ENCODE measurements at regions not wholly inside any gene's neighbourhood (a gene's known extent, or its start where the extent isn't known, plus 50 kb on each side); places are given as distances from the start of the nearest gene placed in this dataset.

DNA sequence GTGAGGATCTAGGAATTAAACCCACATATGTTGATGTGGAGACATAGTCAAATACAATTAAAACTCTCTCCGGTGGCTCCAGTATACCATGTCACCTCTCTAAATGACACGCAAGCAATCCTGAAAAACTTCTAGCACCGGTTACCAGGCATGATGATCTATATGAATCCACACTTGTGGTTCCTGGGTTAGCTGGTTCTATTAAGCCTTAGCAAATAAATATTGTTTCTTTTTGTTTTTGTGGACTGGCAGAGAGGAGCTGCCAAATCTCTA, 104.8 kb downstream of the SEC61B start:
- DNase-seq (ENCODE audit: low read depth), result no peak

DNA sequence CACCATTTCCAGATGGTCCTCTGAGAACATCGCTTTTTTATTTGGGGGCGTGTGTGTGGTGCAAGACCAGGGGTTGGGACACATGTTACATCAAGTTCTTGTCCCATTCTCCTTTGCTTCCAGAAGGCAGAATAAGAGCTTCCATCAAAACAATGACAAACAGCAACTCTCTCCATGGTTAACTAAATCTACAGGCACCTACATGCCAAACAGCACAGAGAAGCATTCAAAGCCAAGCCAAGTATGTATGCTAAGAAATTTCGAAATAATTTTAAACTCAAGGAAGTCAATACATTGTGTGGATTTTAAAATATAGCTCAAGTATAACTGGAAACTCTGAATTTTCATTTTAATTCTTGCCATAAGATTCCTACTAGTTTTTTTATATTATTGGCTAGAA, 105.6 kb downstream of the SEC61B start:
- no peak for DNase-seq (ENCODE audit: low read depth)

DNA sequence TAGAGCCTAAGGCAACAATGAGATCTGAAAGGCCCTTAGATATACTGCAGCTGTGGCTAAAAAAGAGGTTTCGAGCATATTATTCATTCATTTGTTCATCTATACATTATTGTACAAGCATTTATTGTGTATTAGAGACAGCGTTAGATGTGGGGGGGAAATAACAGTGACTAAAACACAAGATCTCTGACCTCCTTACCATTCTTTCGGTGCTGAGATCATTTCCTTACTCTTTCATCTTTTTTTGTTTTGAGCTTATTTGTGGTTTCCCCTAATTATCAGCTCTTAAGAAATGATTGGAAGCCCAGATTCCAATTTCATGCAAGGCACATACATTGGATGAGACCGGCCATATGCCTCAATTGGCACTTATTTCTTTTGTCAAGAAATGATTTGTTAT, 113.2 kb downstream of the SEC61B start:
- DNase-seq (ENCODE audit: low read depth), result no peak

DNA sequence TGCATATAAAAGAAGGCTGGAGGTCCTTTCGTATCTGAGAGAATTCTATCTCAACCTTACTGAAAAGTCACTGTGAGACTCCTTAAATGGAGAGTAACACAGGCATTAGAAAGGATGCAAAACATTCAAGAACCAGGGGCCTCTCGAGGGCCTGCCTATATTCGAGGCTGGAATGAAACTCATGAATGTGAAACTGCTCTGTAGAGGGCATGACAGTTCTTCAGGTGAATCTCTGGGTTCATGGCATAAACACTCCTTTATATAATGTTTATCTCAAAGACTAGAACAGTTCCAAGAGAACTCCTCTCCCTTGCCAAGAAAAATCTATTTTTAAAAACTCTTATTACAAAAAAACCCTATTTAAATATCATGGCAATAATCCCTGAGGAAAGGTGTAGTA, 113.9 kb downstream of the SEC61B start:
- DNase-seq (ENCODE audit: low read depth), result no peak

DNA sequence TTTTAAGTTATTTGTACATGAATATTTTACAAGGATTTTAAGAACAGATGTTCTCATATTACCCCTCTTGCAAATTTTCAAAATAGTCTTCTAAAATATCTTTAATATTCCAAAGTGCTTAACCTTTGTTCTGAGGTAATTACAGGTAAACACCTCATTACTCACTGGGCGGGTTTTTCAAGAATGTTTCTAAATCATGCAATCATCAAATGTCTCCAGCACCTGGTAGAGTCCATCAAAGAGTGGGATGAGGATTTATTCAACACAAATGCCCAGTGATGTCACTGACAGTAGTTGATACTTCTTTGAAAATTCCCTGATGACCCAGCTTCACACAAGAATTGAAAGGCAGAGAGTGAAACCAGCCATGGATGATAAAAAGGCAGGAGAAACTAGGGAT, 114.4 kb downstream of the SEC61B start:
- DNase-seq (ENCODE audit: low read depth), result no peak

DNA sequence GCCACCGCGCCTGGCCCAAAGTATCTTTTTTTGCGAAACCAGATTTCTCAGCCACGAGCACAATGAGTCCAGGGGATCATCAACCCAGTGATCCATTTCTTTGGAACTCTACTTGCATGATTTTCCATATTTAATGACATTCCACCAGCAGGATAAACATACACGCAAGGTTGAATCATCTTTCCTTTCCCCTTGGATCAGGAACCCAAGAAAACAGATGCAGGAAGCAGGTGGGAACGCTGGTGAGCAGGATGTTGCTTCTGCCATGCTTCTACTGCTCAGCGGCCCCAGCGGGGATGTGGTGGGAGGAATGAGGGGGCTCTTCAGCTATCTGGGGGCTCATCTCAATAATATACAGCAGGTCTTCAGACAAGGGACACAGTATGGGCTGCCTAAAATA, 118.2 kb downstream of the SEC61B start:
- DNase-seq (ENCODE audit: low read depth), result no peak

DNA sequence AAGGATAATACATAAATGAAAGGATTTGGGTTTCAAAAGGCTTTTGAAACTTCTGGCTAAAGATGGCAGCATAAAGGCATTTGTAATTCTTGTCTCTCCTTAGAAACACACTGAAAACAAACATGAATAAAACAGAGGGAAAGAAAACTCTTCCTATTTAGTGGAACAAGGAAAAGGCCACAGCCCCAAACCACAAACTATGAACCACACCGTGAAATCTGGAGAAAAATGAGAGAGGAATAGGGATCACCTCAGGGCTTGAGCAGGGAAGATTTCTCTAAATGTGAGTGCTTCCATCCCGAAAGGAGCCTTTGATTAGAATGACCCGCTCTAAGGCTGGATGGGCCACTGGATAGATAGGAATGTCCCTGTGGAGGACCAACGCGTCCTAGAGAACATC, 119.6 kb downstream of the SEC61B start:
- DNase-seq (ENCODE audit: low read depth), result no peak

DNA sequence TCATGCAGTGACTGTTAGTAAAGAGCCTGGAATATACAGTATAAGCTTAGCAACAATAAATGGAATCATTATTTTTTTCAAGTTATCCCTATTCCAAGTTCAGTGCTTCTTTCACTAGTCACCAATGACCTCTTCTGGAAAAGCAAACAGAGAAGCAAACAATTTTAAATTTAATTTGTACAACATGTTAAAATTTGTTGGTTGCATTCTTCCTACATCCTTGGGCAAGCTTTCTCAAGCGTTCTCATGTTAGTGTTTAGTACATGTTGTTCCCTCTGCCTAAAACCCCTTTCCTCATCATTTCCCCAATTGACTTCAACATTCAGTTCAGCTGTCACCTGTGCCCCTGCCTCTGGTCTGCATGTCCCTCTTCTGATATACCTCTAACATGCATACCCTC, 123.4 kb downstream of the SEC61B start:
- DNase-seq (ENCODE audit: low read depth), result no peak

DNA sequence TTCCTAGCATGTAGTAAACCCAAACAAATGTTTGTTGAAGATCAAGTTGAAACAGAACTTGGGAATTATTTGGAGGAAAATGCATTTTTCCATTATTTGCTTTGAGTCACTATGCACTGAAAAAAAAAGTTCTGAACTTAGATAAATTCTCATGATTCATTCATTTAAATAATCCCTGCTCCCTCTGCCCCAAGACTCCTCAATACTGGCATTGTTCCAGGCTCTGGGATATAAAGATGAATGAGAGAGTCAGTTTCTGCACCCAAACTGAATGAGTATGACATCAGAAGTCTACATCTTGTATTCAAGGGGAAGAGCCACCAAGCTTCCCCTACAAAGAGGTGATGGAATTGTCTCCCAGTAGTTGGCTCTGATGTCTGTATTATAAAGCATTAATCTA, 123.9 kb downstream of the SEC61B start:
- DNase-seq (ENCODE audit: low read depth), result no peak

DNA sequence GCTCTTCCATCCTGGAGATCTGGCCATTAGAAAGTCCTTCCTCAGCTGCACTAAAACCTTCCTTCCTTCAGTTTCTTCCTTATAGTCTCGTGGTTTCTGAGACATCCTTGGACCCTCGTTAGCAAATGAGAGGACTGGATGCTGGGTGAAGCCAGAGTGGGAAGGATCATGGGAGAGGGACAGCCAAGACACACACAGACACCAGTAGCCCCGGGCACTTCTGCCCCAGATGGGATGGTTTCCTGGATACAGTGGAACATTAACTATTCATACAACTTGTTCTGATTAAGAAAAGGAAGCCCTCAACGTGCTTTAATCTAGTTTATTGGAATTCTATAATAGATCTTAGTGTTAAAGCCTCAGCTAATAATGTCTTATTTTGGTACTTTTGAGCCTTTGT, 125.5 kb downstream of the SEC61B start:
- DNase-seq (ENCODE audit: low read depth), result no peak

DNA sequence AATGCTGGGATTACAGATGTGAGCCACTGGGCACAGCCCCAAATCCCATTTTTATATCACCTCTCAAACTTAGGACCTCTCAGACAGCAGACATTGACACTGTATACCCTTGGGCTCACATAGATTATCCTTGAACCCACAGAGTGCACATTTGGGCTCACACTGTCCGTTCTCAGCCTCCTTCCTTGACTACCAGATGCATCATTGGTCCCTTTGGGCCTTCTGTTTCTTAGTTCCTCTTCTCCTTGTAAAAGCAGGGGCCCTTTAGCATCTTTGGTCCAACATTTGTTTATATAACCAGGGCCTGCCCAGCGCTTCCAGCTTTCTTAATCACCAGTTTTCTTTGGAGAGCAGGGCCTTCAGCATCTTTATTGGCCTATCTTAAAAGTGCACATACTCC, 126.2 kb downstream of the SEC61B start:
- DNase-seq (ENCODE audit: low read depth), result no peak

DNA sequence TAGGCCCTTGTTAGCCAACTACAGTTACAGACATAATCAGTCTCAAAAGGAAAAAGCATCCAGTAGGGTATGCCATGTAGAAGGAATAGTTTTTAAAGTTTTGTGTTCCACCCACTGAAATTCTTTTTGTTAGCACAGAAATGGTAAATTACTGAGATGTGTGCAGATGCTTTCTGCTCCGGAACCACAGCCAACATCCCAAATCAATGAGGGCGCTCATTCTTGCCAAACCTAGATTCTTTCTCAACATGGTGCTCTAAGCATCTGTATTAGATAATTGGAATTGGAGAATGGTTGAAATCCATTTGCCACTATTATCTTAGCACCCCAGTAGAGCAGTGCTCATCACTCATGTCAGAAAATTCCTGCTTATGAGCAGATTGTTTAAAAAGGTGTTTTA, 127.8 kb downstream of the SEC61B start:
- DNase-seq (ENCODE audit: low read depth), result no peak

DNA sequence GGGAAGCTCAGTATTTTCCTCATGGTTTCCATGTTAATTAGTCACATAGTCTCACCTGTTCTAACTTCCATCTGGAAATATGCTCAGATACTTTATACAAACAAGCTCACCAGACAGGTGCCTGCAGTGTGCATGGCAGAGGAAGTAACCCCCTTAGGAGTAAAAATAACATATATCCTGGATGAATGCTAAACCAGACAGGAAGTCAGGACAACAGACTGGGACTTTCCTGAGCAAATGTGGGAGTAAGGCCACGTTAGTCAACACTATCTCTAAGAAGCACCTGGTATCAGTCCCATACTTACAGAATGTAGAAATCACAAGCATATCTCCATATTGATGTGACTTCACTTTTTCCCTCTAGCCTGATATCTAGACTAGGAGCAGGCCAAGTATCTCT, 128.4 kb downstream of the SEC61B start:
- no peak for DNase-seq (ENCODE audit: low read depth)

DNA sequence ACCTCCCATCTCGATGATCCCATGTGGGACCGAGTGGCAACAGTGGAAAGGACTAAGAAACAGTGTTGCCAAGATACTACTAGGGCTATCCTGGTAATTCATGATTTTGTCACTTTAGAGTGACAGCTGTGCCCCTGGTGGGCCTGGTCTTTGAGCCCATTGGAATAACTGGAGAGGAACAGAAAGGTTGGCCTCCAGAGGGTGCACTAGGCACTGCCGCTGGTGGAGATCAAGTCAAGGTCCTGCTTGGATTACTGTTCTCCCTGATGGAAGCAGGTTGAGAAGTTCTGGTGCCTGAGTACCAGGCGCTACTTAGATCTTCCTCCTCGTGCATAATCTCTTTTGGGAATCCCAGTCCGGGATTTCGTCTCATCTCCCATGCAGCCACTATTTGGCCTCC, 129.6 kb downstream of the SEC61B start:
- DNase-seq (ENCODE audit: low read depth), result no peak

DNA sequence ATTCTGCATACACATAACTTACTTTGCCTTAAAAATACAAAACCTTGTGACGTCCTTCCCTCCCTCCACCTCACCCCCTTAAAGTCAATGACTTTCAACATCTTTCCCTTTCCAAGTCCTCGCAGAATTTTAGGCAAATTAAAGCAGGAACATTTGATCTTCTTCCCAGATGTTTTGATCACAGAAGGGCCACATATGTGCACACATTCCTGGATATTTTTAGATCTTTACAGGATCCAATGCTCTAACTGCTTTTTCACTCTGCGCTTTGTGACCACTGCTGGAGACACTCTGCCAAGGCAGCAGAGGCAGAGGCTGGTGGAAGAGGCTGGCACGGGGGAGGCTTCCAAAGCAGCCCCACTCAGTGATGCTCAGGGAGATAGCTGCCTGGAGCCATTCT, 130.7 kb downstream of the SEC61B start:
- no peak for DNase-seq (ENCODE audit: low read depth)

DNA sequence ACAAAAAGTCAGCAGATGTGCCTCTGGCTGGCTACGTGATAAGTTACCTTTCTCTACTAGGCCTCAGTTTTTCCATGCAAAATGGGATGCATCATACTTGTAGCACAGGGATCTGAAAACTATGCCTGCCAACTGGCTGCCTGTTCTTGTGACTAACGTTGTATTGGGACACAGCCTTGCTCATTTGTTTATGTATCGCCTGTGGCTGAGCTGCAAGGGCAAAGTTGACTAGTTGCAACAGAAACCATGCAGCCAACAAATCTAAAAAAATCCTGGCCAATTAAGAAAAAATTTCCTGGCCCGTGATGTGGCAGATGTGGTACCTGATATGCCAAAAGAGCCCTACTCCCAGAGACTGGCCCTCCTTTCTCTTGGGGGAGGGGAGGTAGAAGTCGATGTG, 131.3 kb downstream of the SEC61B start:
- DNase-seq (ENCODE audit: low read depth), result no peak

DNA sequence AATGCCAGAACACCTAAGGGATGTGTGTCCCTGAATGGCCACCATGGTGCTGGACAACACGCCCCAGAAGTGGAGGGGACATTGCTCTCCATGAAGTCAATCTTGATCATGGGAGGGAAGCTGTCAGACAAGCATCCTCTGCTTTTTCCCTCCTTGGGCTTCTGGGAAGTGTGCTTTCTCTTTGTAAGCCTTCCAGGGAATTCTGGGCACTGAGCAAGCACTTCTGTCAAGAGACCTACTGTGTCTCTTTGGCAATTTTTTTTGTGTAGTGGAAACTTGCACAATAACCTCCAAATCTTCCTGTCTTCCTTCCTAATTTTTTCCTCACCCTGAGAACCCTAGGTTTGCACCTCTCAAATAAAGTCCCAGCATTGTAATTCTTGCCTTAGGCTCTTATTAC, 132.0 kb downstream of the SEC61B start:
- DNase-seq (ENCODE audit: low read depth), result no peak

DNA sequence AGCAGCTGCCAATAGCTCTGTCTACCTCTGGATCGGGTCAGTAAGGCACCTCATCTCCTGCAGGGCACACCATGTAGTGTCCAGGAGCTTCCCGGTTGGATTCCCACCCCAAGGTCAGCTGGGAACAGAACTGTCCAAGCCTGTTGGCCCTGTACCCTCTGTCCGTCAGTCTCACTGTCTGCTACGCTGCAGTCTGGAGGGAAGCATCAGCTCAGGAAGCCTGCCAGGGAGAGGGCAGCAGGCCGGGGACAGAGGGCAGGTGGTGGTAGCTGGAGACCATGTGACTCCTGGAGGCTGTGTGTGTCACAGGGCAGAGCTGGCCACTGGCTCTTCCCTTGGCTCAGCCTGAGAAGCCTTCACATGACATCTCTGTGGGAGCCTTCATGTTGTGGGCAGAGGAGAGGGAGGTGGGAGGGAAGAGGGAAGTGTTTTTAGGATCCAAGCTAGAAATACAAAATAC, 134.5 kb downstream of the SEC61B start:
- no peak for DNase-seq (ENCODE audit: low read depth)

DNA sequence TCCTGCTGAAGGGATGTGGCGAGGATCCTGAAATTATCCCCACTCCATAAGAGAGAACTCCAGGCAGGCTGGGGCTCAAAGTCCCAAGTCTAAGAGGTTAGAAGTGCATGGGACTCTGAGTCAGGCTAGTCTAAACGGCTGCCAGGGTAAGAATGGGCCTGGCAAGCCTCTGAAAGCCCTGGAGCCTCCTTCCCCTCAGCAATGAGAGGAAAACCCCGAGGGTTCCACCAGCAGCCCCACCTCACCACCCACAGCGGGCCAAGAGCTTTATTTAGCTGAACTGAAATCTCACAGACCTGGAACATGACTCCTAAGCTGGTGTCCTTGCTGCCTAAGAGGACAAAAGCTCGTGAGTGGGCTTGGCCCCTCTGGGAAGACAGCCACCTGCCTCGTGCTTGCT, 135.5 kb downstream of the SEC61B start:
- no peak for DNase-seq (ENCODE audit: low read depth)

DNA sequence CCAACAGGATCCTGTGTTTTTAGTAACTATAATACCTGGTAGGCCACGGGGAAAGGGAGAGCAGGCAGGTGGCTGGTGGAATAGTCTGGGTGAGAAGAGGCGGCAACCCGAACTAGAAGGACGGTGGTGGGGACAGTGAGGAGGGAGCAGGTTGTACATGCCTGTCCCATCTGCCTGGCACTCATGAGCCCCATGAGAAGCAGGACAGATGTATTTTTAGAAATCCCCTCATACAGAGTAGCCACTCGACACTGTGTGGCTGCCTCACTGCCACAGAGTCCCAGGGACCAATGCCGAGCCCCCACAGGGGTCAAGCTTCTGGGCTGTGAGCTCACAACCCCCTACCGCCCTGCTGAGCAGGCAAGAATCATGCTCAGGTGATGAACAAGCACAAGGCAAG, 136.6 kb downstream of the SEC61B start:
- no peak for DNase-seq (ENCODE audit: low read depth)

DNA sequence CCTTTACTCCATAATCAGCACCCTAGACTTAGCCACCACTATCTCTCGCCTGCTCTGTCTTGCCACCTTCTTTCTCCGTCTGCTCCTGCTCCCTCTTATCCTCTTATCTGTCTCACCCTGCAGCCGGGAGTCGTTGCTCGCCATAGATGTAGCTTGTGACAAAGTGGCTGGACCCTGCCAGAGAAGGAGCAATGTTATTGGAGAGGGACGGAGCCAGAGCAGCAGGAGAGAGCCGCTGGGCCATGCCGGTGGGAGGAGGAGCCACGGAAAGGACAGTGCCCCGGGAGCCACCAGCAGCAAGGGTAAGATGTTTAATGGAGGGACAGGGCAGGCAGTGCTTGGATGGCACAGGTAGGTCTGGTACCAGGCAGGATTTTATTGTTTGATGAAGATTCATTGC, 137.3 kb downstream of the SEC61B start:
- DNase-seq (ENCODE audit: low read depth), result no peak

DNA sequence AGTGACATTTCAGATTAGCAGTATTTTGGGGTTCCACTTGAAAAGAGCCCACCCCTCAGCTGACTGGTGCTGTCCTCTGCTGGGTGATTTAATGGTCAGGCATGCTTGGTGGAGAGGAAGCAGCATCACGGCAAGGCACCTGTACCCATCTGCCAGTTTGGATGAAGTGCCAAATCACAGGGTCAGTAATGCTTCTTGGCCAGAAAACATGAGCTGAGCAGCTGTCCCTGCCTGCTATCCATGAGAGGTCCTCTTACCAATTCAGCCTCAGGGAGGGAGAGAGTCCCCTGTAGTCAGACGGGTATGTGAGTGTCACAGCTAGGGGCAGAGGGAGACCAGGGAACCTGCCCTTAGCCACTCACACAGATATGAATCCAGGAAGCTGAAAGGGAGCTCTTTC, 137.9 kb downstream of the SEC61B start:
- no peak for DNase-seq (ENCODE audit: low read depth)

DNA sequence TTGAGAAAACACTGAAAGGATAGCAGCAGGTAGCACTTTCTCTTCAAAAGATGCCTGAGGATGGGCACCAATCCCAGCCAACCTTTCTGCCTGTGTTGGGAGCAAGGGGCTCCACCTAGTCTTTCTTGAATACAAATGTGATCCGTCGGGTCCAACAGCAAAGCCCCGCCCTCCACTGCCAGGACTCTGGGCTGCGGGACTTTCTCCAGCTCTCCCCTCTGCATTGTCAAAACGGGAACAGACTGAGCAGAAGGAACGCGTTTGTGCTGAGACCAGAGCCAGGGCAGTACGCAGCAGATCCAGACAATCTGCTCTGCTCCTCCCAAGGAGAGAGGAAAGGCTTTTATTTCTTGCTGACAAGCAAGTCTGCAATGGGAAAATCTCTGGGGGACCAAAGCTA, 139.7 kb downstream of the SEC61B start:
- no peak for DNase-seq (ENCODE audit: low read depth)

DNA sequence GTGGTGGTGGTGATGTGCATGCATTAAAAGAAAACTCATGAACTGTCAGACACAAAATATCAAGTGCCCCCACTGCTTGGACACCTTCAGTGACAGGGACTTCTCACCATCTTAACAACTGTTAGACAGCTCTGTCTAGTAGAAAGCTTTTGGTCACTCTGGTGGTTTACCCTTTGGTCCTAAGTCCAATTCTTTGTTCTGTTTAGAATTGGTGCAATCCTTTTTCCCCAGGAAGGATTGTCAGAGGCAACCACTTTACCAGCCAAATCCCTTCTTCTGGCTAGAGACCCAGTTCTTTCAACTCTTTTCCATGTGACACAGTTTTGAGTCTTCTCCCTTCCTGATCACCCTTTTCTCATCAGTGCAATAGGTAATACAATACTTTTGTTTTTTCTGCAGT, 140.2 kb downstream of the SEC61B start:
- no peak for DNase-seq (ENCODE audit: low read depth)

DNA sequence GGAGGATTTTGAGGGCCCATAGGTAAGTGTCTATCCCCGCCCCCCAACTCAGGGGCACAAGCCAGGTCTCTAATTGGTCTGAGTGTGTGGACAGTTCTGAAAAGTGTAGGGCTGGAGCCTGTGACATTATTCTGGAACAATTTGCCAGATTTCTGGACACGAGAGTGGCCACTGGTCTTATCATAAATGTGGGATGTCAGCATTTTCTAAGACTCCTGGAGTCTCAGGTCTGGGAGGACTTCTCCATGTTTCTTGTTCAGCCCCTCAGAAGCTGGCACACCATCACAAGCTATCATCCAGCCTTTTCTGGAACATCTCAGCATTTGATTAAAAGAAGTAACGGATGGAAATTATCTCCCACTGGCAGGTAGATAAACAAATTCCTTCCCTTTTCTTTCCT, 141.4 kb downstream of the SEC61B start:
- no peak for DNase-seq (ENCODE audit: low read depth)
